HG03175 (cell line): ENCODE measurements at regions not wholly inside any gene's neighbourhood (a gene's known extent, or its start where the extent isn't known, plus 50 kb on each side); places are given as distances from the start of the nearest gene placed in this dataset.

Experiments
- ATAC-seq: cut with Tn5 transposase; IDR thresholded peaks from one replicate; pipeline ENCODE4 v1.9.1; 2021; ENCODE audit warnings: mild to moderate bottlenecking, moderate library complexity; ENCODE audit not compliant: unreplicated experiment

GRCh38 chr1:5551274-5551975 is 440.8 kb downstream of the NPHP4 start:
- ATAC-seq = no peak

GRCh38 chr1:5548266-5548665 is 444.0 kb downstream of the NPHP4 start:
- ATAC-seq = no peak

GRCh38 chr1:5543235-5543634 is 449.0 kb downstream of the NPHP4 start:
- ATAC-seq = no peak

GRCh38 chr1:5532811-5533210 is 459.4 kb downstream of the NPHP4 start:
- no peak for ATAC-seq

- no peak for ATAC-seq
Measured at GRCh38 chr1:5526822-5527551, 465.2 kb downstream of the NPHP4 start.

- no peak for ATAC-seq
Measured at GRCh38 chr1:5526385-5526750, 465.9 kb downstream of the NPHP4 start.

GRCh38 chr1:5525597-5526384 is 466.4 kb downstream of the NPHP4 start:
- ATAC-seq = no peak

GRCh38 chr1:5522531-5523145 is 469.6 kb downstream of the NPHP4 start:
- ATAC-seq = no peak

- ATAC-seq = no peak
Measured at GRCh38 chr1:5519366-5520135, 472.7 kb downstream of the NPHP4 start.

GRCh38 chr1:5516756-5517155 is 475.5 kb downstream of the NPHP4 start:
- ATAC-seq = no peak

- no peak for ATAC-seq
Measured at GRCh38 chr1:5515501-5515900, 476.7 kb downstream of the NPHP4 start.

GRCh38 chr1:5514527-5515183 is 477.6 kb downstream of the NPHP4 start:
- ATAC-seq = no peak

- ATAC-seq = no peak
Measured at GRCh38 chr1:5513846-5514526, 478.2 kb downstream of the NPHP4 start.

GRCh38 chr1:5513179-5513578 is 479.0 kb downstream of the NPHP4 start:
- ATAC-seq = no peak

- ATAC-seq = no peak
Measured at GRCh38 chr1:5511381-5512097, 480.7 kb downstream of the NPHP4 start.

GRCh38 chr1:5509664-5510452 is 482.4 kb downstream of the NPHP4 start:
- peak; percentile 59 for ATAC-seq

GRCh38 chr1:5508669-5509330 is 483.4 kb downstream of the NPHP4 start:
- no peak for ATAC-seq

GRCh38 chr1:5507340-5507739 is 484.9 kb downstream of the NPHP4 start:
- no peak for ATAC-seq
